GM12891 (cell line): ENCODE measurements at regions not wholly inside any gene's neighbourhood (a gene's known extent, or its start where the extent isn't known, plus 50 kb on each side); places are given as distances from the start of the nearest gene placed in this dataset.

ENCODE experiments used
- POLR2A ChIP-seq: IDR thresholded peaks from 2 replicates; pipeline ENCODE4 v1.6.1; 2011; ENCODE audit warnings: low read depth, low read length, control low read depth
- POLR2AphosphoS5 ChIP-seq: IDR thresholded peaks from 2 replicates; pipeline ENCODE4 v1.6.1; 2011; ENCODE audit warnings: low read depth, low read length, control low read depth
- TAF1 ChIP-seq: IDR thresholded peaks from 2 replicates; pipeline ENCODE4 v1.6.1; 2011; ENCODE audit warnings: low read depth, low read length, control low read depth

GRCh38 chr14:87306409-87307168 is 686.4 kb downstream of the GALC start:
- TF ChIP-seq POLR2A (no peak), TAF1 (no peak), POLR2AphosphoS5 (no peak)
